Stomach (tissue), 8 donors: ENCODE measurements at regions not wholly inside any gene's neighbourhood (a gene's known extent, or its start where the extent isn't known, plus 50 kb on each side); places are given as distances from the start of the nearest gene placed in this dataset.

Experiments used
- DNase-seq, 2 donors: peaks; one replicate each; pipeline versions ENCODE4 v3.0.0 to v3.0.0-alpha.2; 2013 to 2019
- H3K27ac ChIP-seq, 5 donors: fragments of 200-600 bp in 4 of 5; sonication (generic) in 4 of 5; one replicate each; pipeline ENCODE4 v1.5.1; 2013 to 2019; ENCODE audit warnings: mild to moderate bottlenecking in 1 of 5, moderate library complexity in 1 of 5
- H3K27me3 ChIP-seq, 3 donors: fragments of 200-600 bp; sonication (generic); one replicate each; pipeline ENCODE4 v1.5.1; 2017 to 2019; ENCODE audit warnings: mixed run types in 1 of 3
- H3K36me3 ChIP-seq, 4 donors: fragments of 200-600 bp; sonication (generic); 1 replicate in 3 of 4; 2 replicates in 1 of 4; pipeline ENCODE4 v1.5.1; 2016 to 2019
- H3K4me1 ChIP-seq, 4 donors: fragments of 200-600 bp; sonication (generic); one replicate each; pipeline ENCODE4 v1.5.1; 2016 to 2019
- H3K4me3 ChIP-seq, 4 donors: fragments of 200-600 bp; sonication (generic) in 3 of 4; one replicate each; pipeline ENCODE4 v1.5.1; 2016 to 2019; ENCODE audit warnings: mild to moderate bottlenecking in 1 of 4
- H3K9me3 ChIP-seq, 4 donors: fragments of 200-600 bp; sonication (generic); one replicate each; pipeline ENCODE4 v1.5.1; 2016 to 2019
- EP300 ChIP-seq: sonication (generic); formaldehyde crosslinking; IDR thresholded peaks from one replicate; pipeline ENCODE4 v1.6.1; 2017; ENCODE audit warnings: antibody characterized with exemption
- POLR2A ChIP-seq, 4 donors: fragments of 450-650 bp; IDR thresholded peaks; one replicate each; pipeline ENCODE4 v1.6.1; 2016; ENCODE audit warnings: antibody characterized with exemption in 4 of 4, control low read depth in 2 of 4, mild to moderate bottlenecking in 1 of 4, moderate library complexity in 1 of 4
- POLR2AphosphoS5 ChIP-seq, 3 donors: sonication (generic); formaldehyde crosslinking; IDR thresholded peaks; one replicate each; pipeline ENCODE4 v1.6.1; 2016; ENCODE audit warnings: antibody characterized with exemption in 3 of 3
- WGBS, 5 donors: extraction: QIAGEN DNeasy Blood & Tissue Kit in 3 of 5; methylation state at CpG; one replicate each; pipeline versions ENCODE4 v1.1.5 to v1.1.7; 2013 to 2018; 5-methylcytosine and 5-hydroxymethylcytosine counted together
- intact Hi-C: fragments of 100-400 bp; cut with DNase I; formaldehyde crosslinking; loops from one replicate; pipeline ENCODE4 v1.15.1; 2023; ENCODE audit warnings: low total_unique reads
- TF ChIP-seq, protein P1 (sequence below), 7 experiments: fragments of 450-650 bp in 4 of 7; fragments of 200-600 bp in 3 of 7; sonication (generic) in 3 of 7; IDR thresholded peaks; one replicate each; pipeline ENCODE4 v1.5.1; 2016 to 2019; ENCODE audit warnings: antibody characterized with exemption in 7 of 7, control low read depth in 2 of 7, mild to moderate bottlenecking in 1 of 7
- donor health status: healthy with polysubstance abuse.
- donor health status: Bipolar disorder and iron deficiency.
- donor health status: healthy.

DNA sequence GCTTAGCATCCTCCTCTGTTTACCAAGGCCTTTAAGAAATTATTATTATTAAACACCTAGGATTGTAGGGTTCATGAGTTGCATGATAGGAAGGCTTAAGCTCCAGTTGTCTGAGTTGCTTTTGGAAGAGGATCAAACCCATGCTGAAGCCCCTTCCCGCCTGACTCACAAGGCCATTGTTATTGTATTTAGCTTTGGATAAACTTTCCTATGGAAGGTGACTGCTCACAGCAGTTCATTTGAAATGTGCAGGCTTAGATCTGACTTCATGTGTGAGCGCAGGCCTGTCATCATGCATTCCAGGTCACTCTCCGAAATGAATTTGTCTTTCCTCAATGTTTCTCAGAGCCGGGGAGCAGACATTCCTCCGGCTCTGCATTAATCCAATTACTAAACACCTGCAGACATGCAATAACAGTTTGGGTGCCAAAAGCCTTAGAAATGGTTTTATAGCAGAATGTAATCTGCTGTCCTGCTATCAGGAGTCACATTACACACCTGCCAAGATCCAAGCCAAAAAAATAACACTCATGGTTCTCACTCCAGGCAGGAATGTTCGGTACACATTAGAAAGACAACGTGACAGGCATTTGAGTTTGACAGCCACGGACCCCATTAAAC, 119.9 kb downstream of the OSR1 start:
- Histone ChIP-seq H3K27me3 (no peaks in the 10 kb centered on the region), H3K36me3 (no peaks in the 10 kb centered on the region), H3K9me3 (no peaks in the 10 kb centered on the region), H3K27ac (no peak overlapping the region), H3K4me1 (peaks cover 0 to 3% (median 0%) of the 10 kb centered on the region in 4 donors), H3K4me3 (no peak overlapping the region)
- WGBS, 5 donors, result 43 to 63% (median 47%) methylated on average over 8 of the region's 8 CpGs
- TF ChIP-seq POLR2A (IDR thresholded peaks at IDR 0.05) (no peak), EP300 (no peak), POLR2AphosphoS5 (IDR thresholded peaks at IDR 0.05) (no peak)
- TF ChIP-seq, protein P1, sequence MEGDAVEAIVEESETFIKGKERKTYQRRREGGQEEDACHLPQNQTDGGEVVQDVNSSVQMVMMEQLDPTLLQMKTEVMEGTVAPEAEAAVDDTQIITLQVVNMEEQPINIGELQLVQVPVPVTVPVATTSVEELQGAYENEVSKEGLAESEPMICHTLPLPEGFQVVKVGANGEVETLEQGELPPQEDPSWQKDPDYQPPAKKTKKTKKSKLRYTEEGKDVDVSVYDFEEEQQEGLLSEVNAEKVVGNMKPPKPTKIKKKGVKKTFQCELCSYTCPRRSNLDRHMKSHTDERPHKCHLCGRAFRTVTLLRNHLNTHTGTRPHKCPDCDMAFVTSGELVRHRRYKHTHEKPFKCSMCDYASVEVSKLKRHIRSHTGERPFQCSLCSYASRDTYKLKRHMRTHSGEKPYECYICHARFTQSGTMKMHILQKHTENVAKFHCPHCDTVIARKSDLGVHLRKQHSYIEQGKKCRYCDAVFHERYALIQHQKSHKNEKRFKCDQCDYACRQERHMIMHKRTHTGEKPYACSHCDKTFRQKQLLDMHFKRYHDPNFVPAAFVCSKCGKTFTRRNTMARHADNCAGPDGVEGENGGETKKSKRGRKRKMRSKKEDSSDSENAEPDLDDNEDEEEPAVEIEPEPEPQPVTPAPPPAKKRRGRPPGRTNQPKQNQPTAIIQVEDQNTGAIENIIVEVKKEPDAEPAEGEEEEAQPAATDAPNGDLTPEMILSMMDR (IDR thresholded peaks at IDR 0.05), result no peak
- intact Hi-C loops, result no loop called here
- no peak for DNase-seq

DNA sequence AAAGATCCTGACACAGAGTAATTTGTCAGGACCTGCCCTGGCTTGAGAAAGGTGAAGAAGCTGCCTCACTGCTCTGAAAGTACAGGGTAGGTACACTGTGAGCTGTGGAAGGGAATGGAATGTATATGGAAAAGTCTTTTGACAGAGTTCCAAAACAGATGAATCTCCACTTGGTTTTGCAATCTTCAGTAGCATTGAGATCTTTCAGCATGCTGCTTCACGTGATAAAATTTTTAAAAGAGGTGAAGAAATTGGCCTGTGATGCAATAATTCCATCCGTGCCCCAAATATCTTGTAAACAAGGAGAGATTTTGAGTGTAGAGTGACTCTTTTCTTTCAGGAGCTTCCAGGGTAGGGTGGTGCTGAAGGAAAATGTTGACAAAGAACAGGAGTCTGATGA, 123.1 kb downstream of the OSR1 start:
- H3K36me3 ChIP-seq, result no peaks in the 10 kb centered on the region
- H3K9me3 ChIP-seq, result no peaks in the 10 kb centered on the region
- TF ChIP-seq, protein P1 (IDR thresholded peaks at IDR 0.05), result no peak
- TF ChIP-seq POLR2A (IDR thresholded peaks at IDR 0.05), result no peak
- TF ChIP-seq EP300, result no peak
- TF ChIP-seq POLR2AphosphoS5 (IDR thresholded peaks at IDR 0.05), result peak; percentile 11 to 19 (median 15)
- DNase-seq, result no peak
- no peaks in the 10 kb centered on the region for H3K27me3 ChIP-seq
- 50 to 68% (median 57%) methylated on average over 2 of the region's 2 CpGs for WGBS, 5 donors
- intact Hi-C loops, result no loop called here
- no peak overlapping the region for H3K4me3 ChIP-seq
- H3K4me1 ChIP-seq, result peaks cover 0 to 3% (median 0%) of the 10 kb centered on the region in 4 donors
- no peak overlapping the region for H3K27ac ChIP-seq

DNA sequence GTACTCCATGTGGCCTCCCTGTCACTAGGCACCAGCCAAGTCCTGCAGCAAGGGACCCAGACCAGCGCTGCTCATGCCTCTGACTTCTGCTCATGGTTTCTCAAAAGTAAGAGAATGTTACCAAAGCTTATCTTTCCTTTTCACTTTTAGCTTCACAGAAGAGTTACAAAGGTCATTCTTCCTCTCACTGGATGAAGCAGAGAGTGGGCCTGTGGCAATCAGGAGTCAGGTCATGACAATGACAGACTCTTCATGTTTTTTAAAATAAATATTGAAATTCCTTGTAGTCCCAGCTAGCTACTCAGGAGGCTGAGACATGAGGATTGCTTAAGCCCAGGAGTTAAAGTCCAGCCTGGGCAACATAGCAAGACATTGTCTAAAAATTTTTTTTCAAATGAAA, 126.1 kb downstream of the OSR1 start:
- no peaks in the 10 kb centered on the region for H3K36me3 ChIP-seq
- no peak for TF ChIP-seq POLR2AphosphoS5 (IDR thresholded peaks at IDR 0.05)
- H3K4me1 ChIP-seq, result peaks cover 0 to 3% (median 0%) of the 10 kb centered on the region in 4 donors
- H3K4me3 ChIP-seq, result no peak overlapping the region
- H3K27ac ChIP-seq, result no peak overlapping the region
- no peaks in the 10 kb centered on the region for H3K27me3 ChIP-seq
- intact Hi-C loops, result no loop called here
- DNase-seq, result no peak
- H3K9me3 ChIP-seq, result no peaks in the 10 kb centered on the region
- 84 to 95% (median 88%) methylated on average over 1 of the region's 1 CpG for WGBS, 5 donors

DNA sequence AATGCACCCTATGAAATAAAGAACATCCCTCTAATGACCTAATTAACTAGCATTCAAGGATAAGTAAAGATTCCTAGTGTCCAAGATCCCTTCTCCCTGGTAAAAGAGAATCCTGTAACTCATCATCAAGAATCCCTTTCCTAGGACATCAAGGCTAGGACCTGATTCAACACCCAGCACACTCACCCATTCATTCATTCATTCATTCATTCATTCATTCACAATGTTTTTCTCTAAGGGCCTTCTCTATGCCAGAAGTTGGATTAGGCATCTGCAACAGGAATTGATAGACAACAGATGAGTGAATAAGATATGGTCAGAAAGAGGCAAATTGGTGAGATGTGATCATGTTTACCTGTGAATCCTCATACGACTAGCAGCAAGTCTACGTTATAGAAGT, 126.8 kb downstream of the OSR1 start:
- H3K27ac ChIP-seq, result no peak overlapping the region
- WGBS, 5 donors, result 90 to 99% (median 98%) methylated on average over 2 of the region's 2 CpGs

DNA sequence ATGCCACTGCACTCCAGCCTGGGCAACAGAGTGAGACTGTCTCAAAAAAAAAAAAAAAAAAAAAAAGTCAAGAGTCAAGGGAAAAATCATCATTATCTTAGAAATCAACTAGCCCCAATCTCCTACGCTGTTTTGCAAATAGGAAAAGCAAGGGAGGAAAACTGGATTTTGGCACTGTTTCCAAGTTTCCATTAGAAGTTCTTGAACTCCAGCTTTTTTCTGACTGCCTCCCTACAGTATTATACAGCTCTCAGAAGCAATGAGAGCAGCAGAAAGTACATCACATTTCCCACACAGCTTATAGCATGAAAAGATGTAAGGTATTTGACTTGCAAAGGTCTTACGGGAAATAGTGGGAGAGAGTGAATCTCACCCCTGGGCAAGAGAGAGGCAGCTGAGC, 127.8 kb downstream of the OSR1 start:
- Histone ChIP-seq H3K27ac (no peak overlapping the region), H3K4me1 (peaks cover 0 to under 1% (median 0%) of the 10 kb centered on the region in 4 donors), H3K9me3 (no peaks in the 10 kb centered on the region), H3K36me3 (no peaks in the 10 kb centered on the region), H3K27me3 (no peaks in the 10 kb centered on the region), H3K4me3 (no peak overlapping the region)
- WGBS, 5 donors, result 49 to 87% (median 79%) methylated on average over 2 of the region's 2 CpGs
- peak in 1 of 2 donors; percentile 60 for DNase-seq
- intact Hi-C loops, result no loop called here
- TF ChIP-seq, protein P1 (IDR thresholded peaks at IDR 0.05), result no peak
- no peak for TF ChIP-seq EP300
- no peak for TF ChIP-seq POLR2A (IDR thresholded peaks at IDR 0.05)
- TF ChIP-seq POLR2AphosphoS5 (IDR thresholded peaks at IDR 0.05), result no peak

More for the DNA sequence above, 126.8 kb downstream of the OSR1 start:
- intact Hi-C loops, result no loop called here
- no peak for DNase-seq
- no peak overlapping the region for H3K4me3 ChIP-seq
- no peaks in the 10 kb centered on the region for H3K36me3 ChIP-seq
- H3K27me3 ChIP-seq, result no peaks in the 10 kb centered on the region
- peaks cover 0 to 3% (median 0%) of the 10 kb centered on the region in 4 donors for H3K4me1 ChIP-seq
- no peaks in the 10 kb centered on the region for H3K9me3 ChIP-seq
- TF ChIP-seq EP300 (no peak), POLR2AphosphoS5 (IDR thresholded peaks at IDR 0.05) (no peak), POLR2A (IDR thresholded peaks at IDR 0.05) (no peak)
- TF ChIP-seq, protein P1 (IDR thresholded peaks at IDR 0.05), result no peak
